PC-3 (cell line): ENCODE measurements at regions not wholly inside any gene's neighbourhood (a gene's known extent, or its start where the extent isn't known, plus 50 kb on each side); places are given as distances from the start of the nearest gene placed in this dataset.

ENCODE experiments used
- ATAC-seq: fragments of 200-7000 bp; cut with Tn5 transposase; 2 replicates; pipeline ENCODE4 v1.9.1; 2020; ENCODE audit warnings: mild to moderate bottlenecking, moderate library complexity
- BruUV-seq: library from RNA; stranded (reverse); fragments of 400-500 nt; replicated peaks from 2 replicates; lab custom pipeline; 2021; lab: Mats Ljungman, UMichigan
- CTCF ChIA-PET: fragments of 300-600 bp; sonication (Branson Sonifier 250); formaldehyde crosslinking; loops from one replicate; lab custom pipeline; 2022; ENCODE audit warnings: antibody characterized with exemption; lab: Charles Lee
- POLR2A ChIA-PET: fragments of 300-600 bp; sonication (Branson Sonifier 250); formaldehyde crosslinking; loops from one replicate; lab custom pipeline; 2022; ENCODE audit warnings: antibody characterized with exemption; ENCODE audit not compliant: unreplicated experiment; lab: Charles Lee
- DNase-seq: peaks from one replicate; pipeline ENCODE4 v3.0.0-alpha.2; 2015
- H2AFZ ChIP-seq: fragments of 300-600 bp; sonication (generic); 2 replicates; pipeline ENCODE4 v1.6.0; 2016; ENCODE audit warnings: antibody characterized with exemption, low read length
- H3F3A ChIP-seq: fragments of 300-600 bp; sonication (generic); one replicate; pipeline ENCODE4 v1.6.0; 2017; ENCODE audit warnings: antibody characterized with exemption, low read length, control low read depth, mild to moderate bottlenecking; ENCODE audit not compliant: unreplicated experiment
- H3K27ac ChIP-seq: fragments of 300-600 bp; sonication (generic); 2 replicates; pipeline ENCODE4 v1.5.1; 2016; ENCODE audit warnings: mild to moderate bottlenecking, low read length
- H3K27me3 ChIP-seq: fragments of 300-600 bp; sonication (generic); 2 replicates; pipeline ENCODE4 v1.6.1; 2016; ENCODE audit warnings: low read length, mixed read lengths
- H3K36me3 ChIP-seq: fragments of 300-600 bp; sonication (generic); 2 replicates; pipeline ENCODE4 v1.6.1; 2016; ENCODE audit warnings: low read depth, mixed run types, low read length, mixed read lengths
- H3K4me1 ChIP-seq: fragments of 300-600 bp; sonication (generic); 2 replicates; pipeline ENCODE4 v1.5.1; 2016; ENCODE audit warnings: low read length; ENCODE audit not compliant: insufficient read depth
- H3K4me2 ChIP-seq: fragments of 300-600 bp; sonication (generic); 2 replicates; pipeline ENCODE4 v1.6.0; 2016; ENCODE audit warnings: low read length
- H3K4me3 ChIP-seq: fragments of 300-600 bp; sonication (generic); 2 replicates; pipeline ENCODE4 v1.5.1; 2016; ENCODE audit warnings: mild to moderate bottlenecking, low read length, mixed read lengths
- H3K79me2 ChIP-seq: fragments of 300-600 bp; sonication (generic); 2 replicates; pipeline ENCODE4 v1.6.1; 2017; ENCODE audit warnings: low read length, mixed read lengths
- H3K9ac ChIP-seq: fragments of 300-600 bp; sonication (generic); 2 replicates; pipeline ENCODE4 v1.6.0; 2016; ENCODE audit warnings: mild to moderate bottlenecking, low read length
- H3K9me2 ChIP-seq: fragments of 300-600 bp; sonication (generic); replicated peaks from 2 replicates; pipeline ENCODE4 v1.6.1; 2016; ENCODE audit warnings: mixed run types, low read length, mixed read lengths
- H3K9me3 ChIP-seq: fragments of 300-600 bp; sonication (generic); 2 replicates; pipeline ENCODE4 v1.6.1; 2016; ENCODE audit warnings: low read length, mixed read lengths
- H4K20me1 ChIP-seq: fragments of 300-600 bp; sonication (generic); 2 replicates; pipeline ENCODE4 v1.6.1; 2016; ENCODE audit warnings: low read length, mixed read lengths
- EZH2 ChIP-seq: fragments of 300-600 bp; sonication (generic); IDR thresholded peaks from one replicate; pipeline ENCODE4 v1.6.1; 2017; ENCODE audit warnings: antibody characterized with exemption, mild to moderate bottlenecking, low read length; ENCODE audit not compliant: unreplicated experiment
- EZH2phosphoT487 ChIP-seq: fragments of 300-600 bp; sonication (generic); IDR thresholded peaks from 2 replicates; pipeline ENCODE4 v1.6.1; 2018; ENCODE audit warnings: mild to moderate bottlenecking, antibody characterized with exemption, low read length, borderline replicate concordance
- intact Hi-C: fragments of 100-400 bp; cut with micrococcal nuclease; formaldehyde crosslinking; loops from 2 replicates; pipeline ENCODE4 v1.9.0; 2023
- TF ChIP-seq, protein P1 (sequence below): fragments of 300-600 bp; sonication (generic); conservative IDR thresholded peaks from 2 replicates; pipeline ENCODE4 v1.5.1; 2017; ENCODE audit warnings: antibody characterized with exemption, low read depth, mild to moderate bottlenecking, low read length

GRCh38 chr5:84565866-84566265 lies 181.2 kb upstream of the EDIL3 start:
- ChIA-PET POLR2A (no interaction called here), CTCF (no interaction called here)
- no TSS peak for BruUV-seq
- Histone ChIP-seq H3K27ac (no peak overlapping the region), H3K27me3 (no peaks in the 10 kb centered on the region), H3K36me3 (no peaks in the 10 kb centered on the region), H3K4me2 (no peak overlapping the region), H3F3A (no peaks in the 10 kb centered on the region), H3K9me2 (no peaks in the 10 kb centered on the region), H4K20me1 (no peaks in the 10 kb centered on the region), H3K4me1 (no peaks in the 10 kb centered on the region), H2AFZ (no peak overlapping the region), H3K4me3 (no peak overlapping the region), H3K9ac (no peak overlapping the region), H3K79me2 (no peaks in the 10 kb centered on the region), H3K9me3 (no peaks in the 10 kb centered on the region)
- TF ChIP-seq EZH2phosphoT487: no peak
- no peak for TF ChIP-seq EZH2
- TF ChIP-seq, protein P1, sequence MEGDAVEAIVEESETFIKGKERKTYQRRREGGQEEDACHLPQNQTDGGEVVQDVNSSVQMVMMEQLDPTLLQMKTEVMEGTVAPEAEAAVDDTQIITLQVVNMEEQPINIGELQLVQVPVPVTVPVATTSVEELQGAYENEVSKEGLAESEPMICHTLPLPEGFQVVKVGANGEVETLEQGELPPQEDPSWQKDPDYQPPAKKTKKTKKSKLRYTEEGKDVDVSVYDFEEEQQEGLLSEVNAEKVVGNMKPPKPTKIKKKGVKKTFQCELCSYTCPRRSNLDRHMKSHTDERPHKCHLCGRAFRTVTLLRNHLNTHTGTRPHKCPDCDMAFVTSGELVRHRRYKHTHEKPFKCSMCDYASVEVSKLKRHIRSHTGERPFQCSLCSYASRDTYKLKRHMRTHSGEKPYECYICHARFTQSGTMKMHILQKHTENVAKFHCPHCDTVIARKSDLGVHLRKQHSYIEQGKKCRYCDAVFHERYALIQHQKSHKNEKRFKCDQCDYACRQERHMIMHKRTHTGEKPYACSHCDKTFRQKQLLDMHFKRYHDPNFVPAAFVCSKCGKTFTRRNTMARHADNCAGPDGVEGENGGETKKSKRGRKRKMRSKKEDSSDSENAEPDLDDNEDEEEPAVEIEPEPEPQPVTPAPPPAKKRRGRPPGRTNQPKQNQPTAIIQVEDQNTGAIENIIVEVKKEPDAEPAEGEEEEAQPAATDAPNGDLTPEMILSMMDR: no peak
- intact Hi-C loops: no loop called here
- DNase-seq (no peak), ATAC-seq (no peak)

GRCh38 chr5:84564321-84565075 lies 179.8 kb upstream of the EDIL3 start:
- ATAC-seq: no peak
- Histone ChIP-seq H3K9me2 (no peaks in the 10 kb centered on the region), H3F3A (no peaks in the 10 kb centered on the region), H3K79me2 (no peaks in the 10 kb centered on the region), H3K4me3 (no peak overlapping the region), H3K4me2 (no peak overlapping the region), H3K9ac (no peak overlapping the region), H3K9me3 (no peaks in the 10 kb centered on the region), H3K27ac (no peak overlapping the region), H3K36me3 (no peaks in the 10 kb centered on the region), H4K20me1 (no peaks in the 10 kb centered on the region), H3K4me1 (no peaks in the 10 kb centered on the region), H3K27me3 (no peaks in the 10 kb centered on the region), H2AFZ (no peak overlapping the region)
- BruUV-seq: no TSS peak
- intact Hi-C loops: no loop called here
- no peak for DNase-seq
- ChIA-PET CTCF (no interaction called here), POLR2A (no interaction called here)
- TF ChIP-seq EZH2: no peak
- TF ChIP-seq, protein P1: no peak
- no peak for TF ChIP-seq EZH2phosphoT487

GRCh38 chr5:84550222-84550621 lies 165.5 kb upstream of the EDIL3 start:
- H3K4me1 ChIP-seq: no peaks in the 10 kb centered on the region
- no peaks in the 10 kb centered on the region for H3K79me2 ChIP-seq
- H3K4me3 ChIP-seq: no peak overlapping the region
- no peaks in the 10 kb centered on the region for H3K27me3 ChIP-seq
- TF ChIP-seq, protein P1: no peak
- no peak for TF ChIP-seq EZH2phosphoT487
- no peak for TF ChIP-seq EZH2
- no TSS peak for BruUV-seq
- H3K36me3 ChIP-seq: no peaks in the 10 kb centered on the region
- H3K9ac ChIP-seq: no peak overlapping the region
- ATAC-seq: no peak
- H3F3A ChIP-seq: no peaks in the 10 kb centered on the region
- intact Hi-C loops: no loop called here
- no peak overlapping the region for H3K4me2 ChIP-seq
- no peaks in the 10 kb centered on the region for H3K9me3 ChIP-seq
- DNase-seq: no peak
- ChIA-PET POLR2A (no interaction called here), CTCF (no interaction called here)
- no peaks in the 10 kb centered on the region for H3K9me2 ChIP-seq
- no peaks in the 10 kb centered on the region for H4K20me1 ChIP-seq
- H2AFZ ChIP-seq: no peak overlapping the region
- H3K27ac ChIP-seq: no peak overlapping the region
